CD14-positive monocyte (primary cell): ENCODE measurements at regions not wholly inside any gene's neighbourhood (a gene's known extent, or its start where the extent isn't known, plus 50 kb on each side); places are given as distances from the start of the nearest gene placed in this dataset.

Source experiments
- DNase-seq, 3 donors: peaks; one replicate each; pipeline ENCODE4 v3.0.0-alpha.2; 2011 to 2022
- H2AFZ ChIP-seq: 2 replicates; pipeline ENCODE4 v1.6.0; 2012; ENCODE audit warnings: mild to moderate bottlenecking, low read depth, low read length, inconsistent platforms; ENCODE audit not compliant: insufficient read depth, poor library complexity, severe bottlenecking
- H3K27ac ChIP-seq, 2 donors: 1 replicate in 1 of 2; 2 replicates in 1 of 2; pipeline ENCODE4 v1.5.1; 2012 to 2013; ENCODE audit warnings: low read length in 2 of 2, control low read depth in 1 of 2, inconsistent platforms in 1 of 2, low read depth in 1 of 2, mild to moderate bottlenecking in 1 of 2
- H3K27me3 ChIP-seq, 2 donors: one replicate each; pipeline versions ENCODE4 v1.6.0 to v1.6.1; 2011 to 2013; ENCODE audit warnings: low read length in 2 of 2; ENCODE audit not compliant: control insufficient read depth in 2 of 2, insufficient read depth in 2 of 2
- H3K36me3 ChIP-seq, 2 donors: replicated peaks in 1 of 2; 1 replicate in 1 of 2; 2 replicates in 1 of 2; pipeline versions ENCODE4 v1.5.1 to v1.6.1; 2012 to 2013; ENCODE audit warnings: low read length in 2 of 2, control low read depth in 1 of 2, inconsistent platforms in 1 of 2, mild to moderate bottlenecking in 1 of 2; ENCODE audit not compliant: insufficient read depth in 2 of 2, control insufficient read depth in 1 of 2
- H3K4me1 ChIP-seq, 2 donors: 1 replicate in 1 of 2; 2 replicates in 1 of 2; pipeline versions ENCODE4 v1.5.1 to v1.6.1; 2012 to 2013; ENCODE audit warnings: low read length in 2 of 2, control low read depth in 1 of 2, inconsistent platforms in 1 of 2, mild to moderate bottlenecking in 1 of 2, moderate library complexity in 1 of 2; ENCODE audit not compliant: insufficient read depth in 2 of 2, control insufficient read depth in 1 of 2
- H3K4me2 ChIP-seq: replicated peaks from 2 replicates; pipeline ENCODE3; 2012; ENCODE audit warnings: low read length, moderate library complexity, mild to moderate bottlenecking; ENCODE audit not compliant: poor library complexity, severe bottlenecking; ENCODE audit errors: extremely low read depth
- H3K4me3 ChIP-seq, 3 experiments: fragments of 200-600 bp in 1 of 3; sonication (generic) in 1 of 3; replicated peaks in 1 of 3; 1 replicate in 2 of 3; 2 replicates in 1 of 3; pipeline ENCODE4 v1.5.1; 2011 to 2013; ENCODE audit warnings: low read length in 3 of 3, mild to moderate bottlenecking in 3 of 3, control low read depth in 2 of 3, low read depth in 2 of 3, inconsistent platforms in 1 of 3, moderate library complexity in 1 of 3
- H3K79me2 ChIP-seq: 2 replicates; pipeline ENCODE4 v1.6.0; 2012; ENCODE audit warnings: mild to moderate bottlenecking, control low read depth, inconsistent platforms, low read length, moderate library complexity; ENCODE audit not compliant: insufficient read depth
- H3K9ac ChIP-seq: 2 replicates; pipeline ENCODE4 v1.6.0; 2017; ENCODE audit warnings: low read length, mild to moderate bottlenecking; ENCODE audit not compliant: insufficient read depth, poor library complexity, severe bottlenecking
- H3K9me3 ChIP-seq, 2 donors: replicated peaks in 1 of 2; 1 replicate in 1 of 2; 2 replicates in 1 of 2; pipeline versions ENCODE4 v1.5.1 to v1.6.1; 2012 to 2013; ENCODE audit warnings: low read length in 2 of 2, control low read depth in 1 of 2; ENCODE audit not compliant: control insufficient read depth in 1 of 2, insufficient read depth in 1 of 2
- H4K20me1 ChIP-seq: 2 replicates; pipeline ENCODE4 v1.6.0; 2012; ENCODE audit warnings: mild to moderate bottlenecking, low read length, control low read depth, moderate library complexity; ENCODE audit not compliant: insufficient read depth
- H3K27ac Mint-ChIP-seq, 7 donors: one replicate each; pipeline ENCODE4 v1.8.0; 2020; ENCODE audit warnings: mild to moderate bottlenecking in 7 of 7, mixed read lengths in 7 of 7, moderate library complexity in 6 of 7, inconsistent platforms in 2 of 7
- H3K27me3 Mint-ChIP-seq, 3 donors: one replicate each; pipeline ENCODE4 v1.8.0; 2021 to 2022; ENCODE audit warnings: low read depth in 3 of 3, mild to moderate bottlenecking in 3 of 3, mixed read lengths in 3 of 3, moderate library complexity in 3 of 3, inconsistent platforms in 1 of 3
- H3K36me3 Mint-ChIP-seq, 2 donors: one replicate each; pipeline ENCODE4 v1.8.0; 2020; ENCODE audit warnings: mixed read lengths in 2 of 2, inconsistent platforms in 1 of 2, mild to moderate bottlenecking in 1 of 2
- H3K4me1 Mint-ChIP-seq: one replicate; pipeline ENCODE4 v1.8.0; 2020; ENCODE audit warnings: mild to moderate bottlenecking, mixed read lengths
- H3K4me3 Mint-ChIP-seq, 2 donors: one replicate each; pipeline ENCODE4 v1.8.0; 2020; ENCODE audit warnings: mild to moderate bottlenecking in 2 of 2, mixed read lengths in 2 of 2, moderate library complexity in 1 of 2
- H3K9me3 Mint-ChIP-seq, 7 donors: one replicate each; pipeline ENCODE4 v1.8.0; 2020 to 2022; ENCODE audit warnings: mixed read lengths in 7 of 7, mild to moderate bottlenecking in 6 of 7, moderate library complexity in 6 of 7, inconsistent platforms in 2 of 7
- WGBS: methylation state at CpG from one replicate; pipeline ENCODE4 v1.1.5; 2013; ENCODE audit warnings: missing lambda C conversion rate; ENCODE audit not compliant: insufficient coverage; 5-methylcytosine and 5-hydroxymethylcytosine counted together
- intact Hi-C, 2 donors: fragments of 100-400 bp; cut with micrococcal nuclease; formaldehyde crosslinking; loops; one replicate each; pipeline versions ENCODE4 v1.15.0 to v1.15.1; 2023
- TF ChIP-seq, protein P1 (sequence below): fragments of 200-600 bp; IDR thresholded peaks from one replicate; pipeline ENCODE4 v1.8.0; 2022; ENCODE audit warnings: antibody characterized with exemption, mild to moderate bottlenecking

DNA sequence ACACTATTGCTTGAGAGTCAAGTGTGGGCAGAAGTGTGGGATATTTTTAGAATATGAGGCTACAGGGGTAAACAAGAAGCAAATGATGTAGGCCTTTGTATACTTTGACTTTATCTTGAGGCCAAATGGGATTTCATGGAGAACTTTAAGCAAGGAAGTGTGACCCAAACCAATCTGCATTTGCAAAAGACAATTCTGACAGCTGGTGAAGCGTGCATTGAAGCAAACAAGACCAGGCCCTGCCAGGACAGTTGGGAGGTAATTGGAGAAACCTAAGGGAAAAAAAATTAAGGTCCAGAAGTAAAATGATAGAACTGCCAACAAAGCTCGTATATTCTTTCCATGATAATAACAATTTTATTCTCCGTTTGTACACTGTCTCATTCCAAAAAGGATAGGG lies 168.3 kb downstream of the TM2D1 start:
- no peaks in the 10 kb centered on the region for H3K4me1 Mint-ChIP-seq
- peaks cover 0 to 1% (median 0%) of the 10 kb centered on the region in 3 donors for H3K27me3 Mint-ChIP-seq
- Histone ChIP-seq H3K9me3 (peaks cover 0 to 10% of the 10 kb centered on the region in 2 donors), H3K27me3 (no peaks in the 10 kb centered on the region), H3K36me3 (no peaks in the 10 kb centered on the region), H3K79me2 (no peaks in the 10 kb centered on the region), H3K9ac (no peak overlapping the region), H2AFZ (no peak overlapping the region), H4K20me1 (no peaks in the 10 kb centered on the region), H3K4me1 (no peaks in the 10 kb centered on the region), H3K4me3 (no peak overlapping the region), H3K27ac (no peak overlapping the region), H3K4me2 (no peak overlapping the region)
- WGBS: no CpG with 5 or more reads among the region's 3 CpGs
- TF ChIP-seq, protein P1, sequence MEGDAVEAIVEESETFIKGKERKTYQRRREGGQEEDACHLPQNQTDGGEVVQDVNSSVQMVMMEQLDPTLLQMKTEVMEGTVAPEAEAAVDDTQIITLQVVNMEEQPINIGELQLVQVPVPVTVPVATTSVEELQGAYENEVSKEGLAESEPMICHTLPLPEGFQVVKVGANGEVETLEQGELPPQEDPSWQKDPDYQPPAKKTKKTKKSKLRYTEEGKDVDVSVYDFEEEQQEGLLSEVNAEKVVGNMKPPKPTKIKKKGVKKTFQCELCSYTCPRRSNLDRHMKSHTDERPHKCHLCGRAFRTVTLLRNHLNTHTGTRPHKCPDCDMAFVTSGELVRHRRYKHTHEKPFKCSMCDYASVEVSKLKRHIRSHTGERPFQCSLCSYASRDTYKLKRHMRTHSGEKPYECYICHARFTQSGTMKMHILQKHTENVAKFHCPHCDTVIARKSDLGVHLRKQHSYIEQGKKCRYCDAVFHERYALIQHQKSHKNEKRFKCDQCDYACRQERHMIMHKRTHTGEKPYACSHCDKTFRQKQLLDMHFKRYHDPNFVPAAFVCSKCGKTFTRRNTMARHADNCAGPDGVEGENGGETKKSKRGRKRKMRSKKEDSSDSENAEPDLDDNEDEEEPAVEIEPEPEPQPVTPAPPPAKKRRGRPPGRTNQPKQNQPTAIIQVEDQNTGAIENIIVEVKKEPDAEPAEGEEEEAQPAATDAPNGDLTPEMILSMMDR: no peak
- no peak overlapping the region for H3K27ac Mint-ChIP-seq
- intact Hi-C loops: no loop called here
- H3K36me3 Mint-ChIP-seq: no peaks in the 10 kb centered on the region
- peaks cover 3 to 18% (median 12%) of the 10 kb centered on the region in 7 donors for H3K9me3 Mint-ChIP-seq
- no peak overlapping the region for H3K4me3 Mint-ChIP-seq
- no peak for DNase-seq

DNA sequence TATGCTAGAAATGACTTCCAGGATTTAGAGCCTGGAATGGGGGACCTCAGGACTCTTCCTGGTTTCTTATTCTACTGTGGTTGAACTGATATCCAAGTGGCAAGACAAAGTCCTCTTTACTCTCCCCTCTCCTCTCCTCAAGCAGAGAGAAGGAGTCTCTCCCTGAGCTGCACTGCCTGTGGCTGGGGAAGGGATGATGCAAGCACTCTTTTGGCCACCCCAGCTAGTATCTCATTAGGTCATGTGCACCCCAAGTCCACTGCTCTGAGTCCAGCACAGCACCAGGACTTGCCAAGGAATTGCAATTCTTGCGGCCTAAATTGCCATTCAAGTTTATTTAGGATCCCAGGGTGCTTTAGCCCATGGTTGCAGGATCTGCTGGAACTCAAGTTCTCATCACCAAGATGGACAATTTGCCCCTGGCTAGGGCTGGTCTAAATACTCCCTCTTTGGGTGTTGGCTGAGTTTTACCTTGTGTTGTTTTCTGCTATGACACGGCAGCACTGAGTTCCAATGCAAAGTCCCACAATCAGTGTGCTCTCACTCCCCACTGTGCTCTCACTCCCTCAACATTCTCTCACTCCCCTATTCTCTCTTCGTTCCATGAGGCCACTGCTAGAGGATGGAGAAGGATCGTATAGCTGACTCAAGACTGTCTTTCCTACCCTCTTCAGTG lies 172.2 kb downstream of the TM2D1 start:
- Histone ChIP-seq H3K4me2 (no peak overlapping the region), H3K9ac (no peak overlapping the region), H3K27ac (no peak overlapping the region), H3K4me3 (no peak overlapping the region), H3K36me3 (no peaks in the 10 kb centered on the region), H4K20me1 (no peaks in the 10 kb centered on the region), H2AFZ (no peak overlapping the region), H3K27me3 (no peaks in the 10 kb centered on the region), H3K4me1 (no peaks in the 10 kb centered on the region), H3K9me3 (peaks cover 0 to 10% of the 10 kb centered on the region in 2 donors), H3K79me2 (no peaks in the 10 kb centered on the region)
- Mint-ChIP-seq H3K9me3 (peaks cover 3 to 20% (median 15%) of the 10 kb centered on the region in 7 donors), H3K36me3 (no peaks in the 10 kb centered on the region), H3K4me3 (no peak overlapping the region), H3K27ac (no peak overlapping the region), H3K4me1 (no peaks in the 10 kb centered on the region), H3K27me3 (peaks cover 0 to 2% (median 0%) of the 10 kb centered on the region in 3 donors)
- TF ChIP-seq, protein P1: no peak
- DNase-seq: no peak
- intact Hi-C loops: no loop called here
- 92% methylated on average over 1 of the region's 4 CpGs for WGBS
